GM12892 (cell line): ENCODE measurements at regions not wholly inside any gene's neighbourhood (a gene's known extent, or its start where the extent isn't known, plus 50 kb on each side); places are given as distances from the start of the nearest gene placed in this dataset.

ENCODE experiments used
- POLR2A ChIP-seq: IDR thresholded peaks from 2 replicates; pipeline ENCODE4 v1.6.1; 2011; ENCODE audit warnings: low read depth, low read length, control low read depth
- POLR2AphosphoS5 ChIP-seq: IDR thresholded peaks from 2 replicates; pipeline ENCODE4 v1.6.1; 2011; ENCODE audit warnings: low read depth, low read length, control low read depth
- TAF1 ChIP-seq: IDR thresholded peaks from 2 replicates; pipeline ENCODE4 v1.6.1; 2011; ENCODE audit warnings: low read depth, mild to moderate bottlenecking, control low read depth, low read length, borderline replicate concordance

- TF ChIP-seq POLR2A (no peak), POLR2AphosphoS5 (no peak), TAF1 (no peak)
Measured at GRCh38 chr4:158006990-158007389, 165.8 kb downstream of the GASK1B start.
